ENCODE measurements at regions not wholly inside any gene's neighbourhood (a gene's known extent, or its start where the extent isn't known, plus 50 kb on each side); places are given as distances from the start of the nearest gene placed in this dataset.

- TF ChIP-seq POLR2AphosphoS5 (IDR thresholded peaks at IDR 0.05; ENCODE audit: low read depth, low read length) (no peak), TAF1 (IDR thresholded peaks at IDR 0.05; ENCODE audit: low read depth, low read length) (no peak), POLR2A (IDR thresholded peaks at IDR 0.05; ENCODE audit: low read depth, low read length) (no peak), PAX5 (IDR thresholded peaks at IDR 0.05; ENCODE audit: insufficient read depth, low read length, severe bottlenecking) (no peak)
These were observed 51.8 kb upstream of the H6PD start for GRCh38 chr1:9182784-9183257.
